ENCODE measurements at regions not wholly inside any gene's neighbourhood (a gene's known extent, or its start where the extent isn't known, plus 50 kb on each side); places are given as distances from the start of the nearest gene placed in this dataset.
"Not testable (repeated sequence)": the region's sequence is repeated elsewhere in the genome, so short reads cannot be mapped to it uniquely, and the experiment has no call there.

DNA sequence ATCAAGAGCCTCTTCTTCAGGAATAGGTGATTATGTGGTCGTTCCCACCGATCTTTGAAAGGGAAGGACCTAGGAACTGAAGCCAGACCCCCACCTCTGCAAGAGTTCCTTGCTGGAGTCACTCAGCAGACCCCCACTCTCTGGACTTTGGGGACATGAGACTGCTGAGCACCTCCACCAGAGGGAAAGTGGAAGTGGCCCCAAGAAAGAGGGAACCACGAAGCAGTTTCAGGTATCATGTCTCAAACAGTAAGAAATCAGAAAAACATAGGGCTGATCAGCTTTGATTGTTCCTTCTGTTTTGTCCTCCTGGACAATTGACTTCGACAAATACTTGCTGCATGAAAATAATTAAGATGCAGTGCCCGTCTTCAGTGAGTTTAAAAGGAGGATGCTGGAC is 84.2 kb upstream of the ADORA2B start:
- CTCF ChIA-PET; POLR2A ChIA-PET; H3K9me3 Mint-ChIP-seq; H3K36me3 Mint-ChIP-seq (ENCODE audit: low read depth); ATAC-seq; H3K4me3 Mint-ChIP-seq; H3K27ac Mint-ChIP-seq; H3K27me3 Mint-ChIP-seq; DNase-seq; intact Hi-C loops (cut with micrococcal nuclease); H3K4me1 Mint-ChIP-seq (ENCODE audit: low read depth): not testable (repeated sequence)

DNA sequence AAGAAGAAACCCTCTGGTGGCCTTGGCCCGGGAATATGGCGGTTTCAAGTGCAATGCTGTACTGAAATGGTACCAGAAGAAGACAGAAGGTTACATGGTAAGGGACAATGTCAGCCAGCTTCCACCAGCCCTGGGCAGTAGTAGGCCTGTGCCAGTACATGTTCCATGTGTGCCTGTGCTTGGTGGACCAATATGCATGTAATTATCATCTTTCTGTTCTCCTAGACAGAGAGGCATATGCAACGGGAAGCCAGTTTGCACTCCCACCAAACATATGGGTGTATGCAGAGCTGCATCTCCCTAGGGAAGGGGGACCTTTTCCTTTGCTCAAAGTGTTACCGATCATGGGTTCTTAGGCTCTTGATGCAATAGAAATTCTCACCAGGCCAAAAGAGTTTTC is 80.9 kb upstream of the ADORA2B start:
- H3K9me3 Mint-ChIP-seq; POLR2A ChIA-PET; CTCF ChIA-PET; H3K4me1 Mint-ChIP-seq (ENCODE audit: low read depth); H3K27me3 Mint-ChIP-seq; H3K36me3 Mint-ChIP-seq (ENCODE audit: low read depth); DNase-seq; ATAC-seq; H3K4me3 Mint-ChIP-seq; H3K27ac Mint-ChIP-seq; intact Hi-C loops (cut with micrococcal nuclease): not testable (repeated sequence)

DNA sequence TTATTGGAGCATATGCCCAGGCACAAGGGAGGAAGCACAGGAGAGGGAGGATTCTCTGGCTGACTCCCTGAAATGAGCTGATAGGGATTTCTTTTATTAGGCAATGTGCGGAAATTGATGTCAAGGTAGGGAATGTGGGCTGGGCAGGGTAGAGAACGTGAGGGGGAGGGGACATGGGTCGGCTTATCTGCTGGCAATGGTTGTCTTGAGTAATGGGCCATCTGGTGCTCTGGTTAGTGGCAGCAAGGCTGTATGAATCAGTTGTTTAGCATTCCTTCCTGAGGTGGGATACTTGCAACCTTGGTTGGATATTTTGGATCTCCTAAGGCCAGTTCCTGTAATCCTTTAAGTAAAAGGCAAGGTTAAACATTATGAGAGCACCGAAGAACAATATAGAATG is 80.5 kb upstream of the ADORA2B start:
- H3K36me3 Mint-ChIP-seq (ENCODE audit: low read depth); DNase-seq; CTCF ChIA-PET; H3K27ac Mint-ChIP-seq; H3K9me3 Mint-ChIP-seq; H3K4me1 Mint-ChIP-seq (ENCODE audit: low read depth); intact Hi-C loops (cut with micrococcal nuclease); ATAC-seq; POLR2A ChIA-PET; H3K4me3 Mint-ChIP-seq; H3K27me3 Mint-ChIP-seq: not testable (repeated sequence)

DNA sequence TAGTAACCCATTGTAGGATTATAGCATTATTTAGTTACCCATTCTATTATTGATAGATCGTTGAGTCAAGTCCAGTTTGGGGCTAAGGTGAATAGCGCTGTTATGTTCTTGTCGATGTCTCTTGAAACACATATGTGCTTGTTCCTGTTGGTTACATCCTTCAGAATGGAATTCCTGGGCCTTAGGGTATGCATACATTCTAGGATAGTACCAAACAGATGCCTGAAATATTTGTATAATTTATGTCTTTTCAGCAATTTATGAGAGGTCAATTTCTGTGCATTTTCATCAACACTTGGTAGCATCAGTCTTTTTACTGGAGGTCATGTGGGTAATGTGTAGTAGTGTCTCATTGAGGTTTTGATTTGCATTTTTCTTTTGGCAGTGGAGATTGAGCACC is 78.9 kb upstream of the ADORA2B start:
- CTCF ChIA-PET; H3K4me3 Mint-ChIP-seq; H3K9me3 Mint-ChIP-seq; H3K27ac Mint-ChIP-seq; intact Hi-C loops (cut with micrococcal nuclease); H3K27me3 Mint-ChIP-seq; H3K4me1 Mint-ChIP-seq (ENCODE audit: low read depth); ATAC-seq; H3K36me3 Mint-ChIP-seq (ENCODE audit: low read depth); DNase-seq; POLR2A ChIA-PET: not testable (repeated sequence)

DNA sequence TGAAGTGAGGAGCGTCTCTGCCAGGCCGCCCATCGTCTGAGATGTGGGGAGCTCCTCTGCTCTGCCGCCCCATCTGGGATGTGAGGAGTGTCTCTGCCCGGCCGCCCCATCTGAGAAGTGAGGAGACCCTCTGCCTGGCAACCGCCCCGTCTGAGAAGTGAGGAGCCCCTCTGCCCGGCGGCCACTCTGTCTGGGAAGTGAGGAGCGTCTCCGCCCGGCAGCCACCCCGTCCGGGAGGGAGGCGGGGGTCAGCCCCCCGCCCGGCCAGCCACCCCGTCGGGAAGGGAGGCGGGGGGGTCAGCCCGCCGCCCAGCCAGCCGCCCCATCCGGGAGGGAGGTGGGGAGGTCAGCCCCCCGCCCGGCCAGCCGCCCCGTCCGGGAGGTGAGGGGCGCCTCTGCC is 77.6 kb upstream of the ADORA2B start:
- H3K36me3 Mint-ChIP-seq (ENCODE audit: low read depth); intact Hi-C loops (cut with micrococcal nuclease); H3K4me1 Mint-ChIP-seq (ENCODE audit: low read depth); H3K4me3 Mint-ChIP-seq; ATAC-seq; H3K27ac Mint-ChIP-seq; DNase-seq; CTCF ChIA-PET; H3K9me3 Mint-ChIP-seq; POLR2A ChIA-PET; H3K27me3 Mint-ChIP-seq: not testable (repeated sequence)

DNA sequence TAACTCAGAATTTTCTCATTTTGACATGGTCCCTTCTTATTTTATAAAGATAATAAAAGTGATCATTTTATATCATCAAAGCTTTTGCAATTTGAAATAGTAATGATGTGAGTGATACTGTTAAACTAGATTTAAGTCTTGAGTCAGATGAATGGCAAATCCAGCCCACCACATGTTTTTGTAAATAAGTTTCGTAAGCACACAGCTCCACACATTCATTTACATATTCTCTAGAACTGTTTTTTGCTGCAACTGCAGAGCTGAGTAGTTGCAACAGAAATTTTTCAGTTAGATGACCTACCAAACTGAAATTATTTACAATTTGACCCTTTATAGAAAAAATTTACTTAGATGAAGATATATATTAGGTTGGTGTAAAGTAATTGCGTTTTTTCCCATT is 75.1 kb upstream of the ADORA2B start:
- H3K4me3 Mint-ChIP-seq; H3K27ac Mint-ChIP-seq; intact Hi-C loops (cut with micrococcal nuclease); POLR2A ChIA-PET; ATAC-seq; H3K36me3 Mint-ChIP-seq (ENCODE audit: low read depth); H3K4me1 Mint-ChIP-seq (ENCODE audit: low read depth); H3K9me3 Mint-ChIP-seq; CTCF ChIA-PET; H3K27me3 Mint-ChIP-seq; DNase-seq: not testable (repeated sequence)

DNA sequence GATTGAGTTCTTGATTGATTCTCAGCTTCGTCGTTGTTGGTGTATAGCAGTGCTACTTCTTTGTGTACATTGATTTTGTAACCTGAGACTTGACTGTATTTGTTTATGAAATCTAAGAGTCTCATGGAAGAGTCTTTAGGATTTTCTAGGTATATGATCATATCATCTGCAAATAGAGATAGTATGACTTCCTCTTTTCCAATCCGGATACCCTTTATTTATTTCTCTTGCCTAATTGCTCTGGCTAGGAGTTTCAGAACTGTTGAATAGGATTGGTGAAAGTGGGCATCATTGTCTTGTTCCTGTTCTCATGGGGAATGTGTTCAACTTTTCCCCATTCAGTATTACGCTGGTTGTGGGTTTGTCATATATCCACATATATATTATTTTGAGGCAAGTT is 72.3 kb upstream of the ADORA2B start:
- H3K9me3 Mint-ChIP-seq; CTCF ChIA-PET; ATAC-seq; H3K4me1 Mint-ChIP-seq (ENCODE audit: low read depth); H3K36me3 Mint-ChIP-seq (ENCODE audit: low read depth); H3K27ac Mint-ChIP-seq; H3K4me3 Mint-ChIP-seq; DNase-seq; H3K27me3 Mint-ChIP-seq; intact Hi-C loops (cut with micrococcal nuclease); POLR2A ChIA-PET: not testable (repeated sequence)

DNA sequence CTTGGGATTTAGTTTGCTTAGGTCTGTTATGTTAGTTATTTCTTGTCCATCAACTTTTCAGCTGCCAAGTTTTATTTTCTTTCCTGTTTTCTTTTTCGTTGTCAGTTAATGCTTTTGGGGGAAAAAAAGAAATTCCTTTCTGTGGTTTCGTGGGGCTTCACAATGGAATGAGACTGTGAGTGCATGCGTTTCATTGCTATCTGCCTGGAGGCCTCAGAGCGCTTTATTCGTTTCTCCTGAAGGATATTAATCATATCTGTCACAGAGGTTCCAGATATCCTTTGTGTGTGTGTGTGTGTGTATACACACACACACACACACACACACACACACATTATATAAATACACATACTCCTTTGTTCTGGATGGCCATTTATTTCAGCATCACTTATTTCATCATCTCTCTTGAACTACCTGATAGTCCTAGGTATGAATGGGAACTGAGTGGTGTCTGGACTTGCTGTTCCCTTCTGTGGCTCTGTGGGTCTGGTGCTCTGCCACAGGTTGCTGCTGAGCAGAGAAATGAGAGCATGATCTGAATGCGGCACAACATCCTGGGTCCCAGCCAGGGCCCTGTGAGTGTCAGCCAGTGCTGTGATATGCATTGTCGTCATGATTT is 66.9 kb upstream of the ADORA2B start:
- H3K9me3 Mint-ChIP-seq; H3K27me3 Mint-ChIP-seq; CTCF ChIA-PET; ATAC-seq; H3K4me3 Mint-ChIP-seq; H3K36me3 Mint-ChIP-seq (ENCODE audit: low read depth); H3K27ac Mint-ChIP-seq; DNase-seq; H3K4me1 Mint-ChIP-seq (ENCODE audit: low read depth); POLR2A ChIA-PET; intact Hi-C loops (cut with micrococcal nuclease): not testable (repeated sequence)

DNA sequence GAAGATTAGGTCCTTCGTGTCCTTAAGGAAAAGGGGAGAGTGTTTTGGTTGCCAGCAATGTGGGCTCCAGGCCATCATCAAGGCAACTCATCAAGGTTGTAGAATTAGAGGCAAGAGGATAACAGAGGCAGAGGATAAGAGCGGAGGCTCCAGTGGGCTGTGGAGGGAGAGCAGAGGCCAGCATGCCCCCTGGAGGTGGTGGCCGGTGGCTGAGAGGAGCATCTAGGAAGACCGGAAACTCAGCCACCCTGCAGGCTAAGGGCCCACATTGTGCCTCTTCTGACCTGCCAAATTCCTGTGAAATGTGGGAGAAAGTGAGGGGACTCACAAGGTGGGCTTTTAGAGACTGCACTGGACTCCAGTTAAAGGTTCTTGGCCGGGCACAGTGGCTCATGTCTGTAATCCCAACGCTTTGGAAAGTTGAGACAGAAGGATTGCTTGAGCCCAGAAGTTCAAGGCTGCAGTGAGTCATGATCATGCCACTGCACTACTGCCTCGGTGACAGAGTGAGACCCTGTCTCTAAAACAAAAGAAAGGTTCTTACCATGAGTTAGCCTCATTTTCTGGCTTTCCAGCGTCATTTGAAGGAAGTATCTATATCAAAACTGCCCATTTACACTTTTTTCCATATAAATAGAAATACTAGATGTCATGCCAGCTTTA is 62.7 kb upstream of the ADORA2B start:
- ChIA-PET POLR2A (no interaction called here), CTCF (interaction anchor here (0.9 kb wide), 1 partner anchor 28 kb away, joined by 3 read pairs; no protein-coding TSS in a partner anchor)
- TF ChIP-seq, protein P1, sequence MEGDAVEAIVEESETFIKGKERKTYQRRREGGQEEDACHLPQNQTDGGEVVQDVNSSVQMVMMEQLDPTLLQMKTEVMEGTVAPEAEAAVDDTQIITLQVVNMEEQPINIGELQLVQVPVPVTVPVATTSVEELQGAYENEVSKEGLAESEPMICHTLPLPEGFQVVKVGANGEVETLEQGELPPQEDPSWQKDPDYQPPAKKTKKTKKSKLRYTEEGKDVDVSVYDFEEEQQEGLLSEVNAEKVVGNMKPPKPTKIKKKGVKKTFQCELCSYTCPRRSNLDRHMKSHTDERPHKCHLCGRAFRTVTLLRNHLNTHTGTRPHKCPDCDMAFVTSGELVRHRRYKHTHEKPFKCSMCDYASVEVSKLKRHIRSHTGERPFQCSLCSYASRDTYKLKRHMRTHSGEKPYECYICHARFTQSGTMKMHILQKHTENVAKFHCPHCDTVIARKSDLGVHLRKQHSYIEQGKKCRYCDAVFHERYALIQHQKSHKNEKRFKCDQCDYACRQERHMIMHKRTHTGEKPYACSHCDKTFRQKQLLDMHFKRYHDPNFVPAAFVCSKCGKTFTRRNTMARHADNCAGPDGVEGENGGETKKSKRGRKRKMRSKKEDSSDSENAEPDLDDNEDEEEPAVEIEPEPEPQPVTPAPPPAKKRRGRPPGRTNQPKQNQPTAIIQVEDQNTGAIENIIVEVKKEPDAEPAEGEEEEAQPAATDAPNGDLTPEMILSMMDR (IDR thresholded peaks at IDR 0.05): no peak
- no peak for ATAC-seq
- Mint-ChIP-seq H3K4me1 (ENCODE audit: low read depth) (peaks cover 19% of the 10 kb centered on the region), H3K27ac (no peak overlapping the region), H3K4me3 (no peak overlapping the region), H3K27me3 (no peaks in the 10 kb centered on the region), H3K36me3 (ENCODE audit: low read depth) (no peaks in the 10 kb centered on the region), H3K9me3 (no peaks in the 10 kb centered on the region)
- no peak for DNase-seq
- intact Hi-C loops (cut with micrococcal nuclease): no loop called here

All from activated CD8-positive, alpha-beta T cell treated with anti-CD3 and anti-CD28 coated beads for 36 hours (primary cell).